HEK293T (cell line): ENCODE measurements at regions not wholly inside any gene's neighbourhood (a gene's known extent, or its start where the extent isn't known, plus 50 kb on each side); places are given as distances from the start of the nearest gene placed in this dataset.

ENCODE experiments used
- ARNT ChIP-seq: fragments of 450-650 bp; IDR thresholded peaks from 2 replicates; pipeline ENCODE4 v1.6.1; 2017; ENCODE audit warnings: mild to moderate bottlenecking
- BHLHE40 ChIP-seq: fragments of 450-650 bp; IDR thresholded peaks from 2 replicates; pipeline ENCODE4 v1.6.1; 2016; ENCODE audit warnings: mild to moderate bottlenecking, moderate library complexity, borderline replicate concordance
- CTBP1 ChIP-seq: fragments of 450-650 bp; IDR thresholded peaks from 2 replicates; pipeline ENCODE4 v1.6.1; 2016; ENCODE audit warnings: borderline replicate concordance
- FOXA1 ChIP-seq: fragments of 450-650 bp; IDR thresholded peaks from 2 replicates; pipeline ENCODE4 v1.6.1; 2016; ENCODE audit warnings: mild to moderate bottlenecking
- FOXK2 ChIP-seq: fragments of 450-650 bp; IDR thresholded peaks from 2 replicates; pipeline ENCODE4 v1.6.1; 2016; ENCODE audit warnings: mild to moderate bottlenecking
- FOXM1 ChIP-seq: fragments of 450-650 bp; IDR thresholded peaks from 2 replicates; pipeline ENCODE4 v1.6.1; 2017; ENCODE audit warnings: mild to moderate bottlenecking, borderline replicate concordance
- L3MBTL2 ChIP-seq: fragments of 450-650 bp; conservative IDR thresholded peaks from 2 replicates; pipeline ENCODE4 v1.6.1; 2016; ENCODE audit warnings: mild to moderate bottlenecking
- LEF1 ChIP-seq: fragments of 450-650 bp; IDR thresholded peaks from 2 replicates; pipeline ENCODE4 v1.6.1; 2017; ENCODE audit warnings: mild to moderate bottlenecking, borderline replicate concordance
- NFRKB ChIP-seq: fragments of 450-650 bp; IDR thresholded peaks from 2 replicates; pipeline ENCODE4 v1.6.1; 2016; ENCODE audit warnings: mild to moderate bottlenecking, moderate library complexity
- SP1 ChIP-seq: fragments of 450-650 bp; IDR thresholded peaks from 2 replicates; pipeline ENCODE4 v1.6.1; 2017
- TARDBP ChIP-seq: fragments of 450-650 bp; IDR thresholded peaks from 2 replicates; pipeline ENCODE4 v1.6.1; 2016

GRCh38 chr1:87766737-87767136, 438.1 kb downstream of the LMO4 start:
- TF ChIP-seq NFRKB (no peak), FOXM1 (no peak), CTBP1 (no peak), BHLHE40 (no peak), SP1 (no peak), ARNT (no peak), L3MBTL2 (no peak), TARDBP (no peak), LEF1 (no peak), FOXA1 (no peak), FOXK2 (no peak)
